SU-DHL-6 (cell line): ENCODE measurements at regions not wholly inside any gene's neighbourhood (a gene's known extent, or its start where the extent isn't known, plus 50 kb on each side); places are given as distances from the start of the nearest gene placed in this dataset.

Source experiments
- EZH2phosphoT487 ChIP-seq: fragments of 200-600 bp; sonication (generic), shearing (Covaris generic); conservative IDR thresholded peaks from 2 replicates; pipeline ENCODE4 v1.6.1; 2018; ENCODE audit warnings: mild to moderate bottlenecking, antibody characterized with exemption, low read length, moderate library complexity, mixed read lengths
- TF ChIP-seq, protein P1 (sequence below): fragments of 200-600 bp; sonication (generic); IDR thresholded peaks from one replicate; pipeline ENCODE4 v1.5.1; 2017; ENCODE audit warnings: antibody characterized with exemption, mild to moderate bottlenecking, low read length, moderate library complexity; ENCODE audit not compliant: insufficient read depth, poor library complexity, severe bottlenecking

DNA sequence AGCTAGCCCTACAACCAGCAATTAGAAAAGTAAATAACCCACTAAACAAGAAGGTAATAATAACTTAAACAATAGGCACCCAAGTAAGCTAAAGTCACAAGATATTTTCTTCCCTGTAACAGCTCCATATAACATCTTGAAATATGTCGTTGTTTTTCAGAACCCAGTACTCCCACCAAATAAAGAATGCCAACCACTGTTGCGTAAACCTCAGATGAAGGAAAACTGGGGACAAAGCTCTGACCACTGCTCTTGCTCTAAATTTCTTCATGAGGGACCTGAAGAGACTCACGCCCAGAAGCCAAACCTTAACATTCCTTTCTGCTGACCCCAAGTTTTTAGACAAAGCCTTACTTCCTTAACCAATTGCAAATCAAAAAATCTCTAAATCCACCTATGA, 267.7 kb upstream of the GAS1 start:
- TF ChIP-seq, protein P1, sequence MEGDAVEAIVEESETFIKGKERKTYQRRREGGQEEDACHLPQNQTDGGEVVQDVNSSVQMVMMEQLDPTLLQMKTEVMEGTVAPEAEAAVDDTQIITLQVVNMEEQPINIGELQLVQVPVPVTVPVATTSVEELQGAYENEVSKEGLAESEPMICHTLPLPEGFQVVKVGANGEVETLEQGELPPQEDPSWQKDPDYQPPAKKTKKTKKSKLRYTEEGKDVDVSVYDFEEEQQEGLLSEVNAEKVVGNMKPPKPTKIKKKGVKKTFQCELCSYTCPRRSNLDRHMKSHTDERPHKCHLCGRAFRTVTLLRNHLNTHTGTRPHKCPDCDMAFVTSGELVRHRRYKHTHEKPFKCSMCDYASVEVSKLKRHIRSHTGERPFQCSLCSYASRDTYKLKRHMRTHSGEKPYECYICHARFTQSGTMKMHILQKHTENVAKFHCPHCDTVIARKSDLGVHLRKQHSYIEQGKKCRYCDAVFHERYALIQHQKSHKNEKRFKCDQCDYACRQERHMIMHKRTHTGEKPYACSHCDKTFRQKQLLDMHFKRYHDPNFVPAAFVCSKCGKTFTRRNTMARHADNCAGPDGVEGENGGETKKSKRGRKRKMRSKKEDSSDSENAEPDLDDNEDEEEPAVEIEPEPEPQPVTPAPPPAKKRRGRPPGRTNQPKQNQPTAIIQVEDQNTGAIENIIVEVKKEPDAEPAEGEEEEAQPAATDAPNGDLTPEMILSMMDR = no peak
- TF ChIP-seq EZH2phosphoT487 = no peak
